ENCODE measurements at regions not wholly inside any gene's neighbourhood (a gene's known extent, or its start where the extent isn't known, plus 50 kb on each side); places are given as distances from the start of the nearest gene placed in this dataset.

- ATAC-seq (no peak), DNase-seq (no peak)
- Mint-ChIP-seq H3K27me3 (peaks cover 1 to 25% (median 4%) of the 10 kb centered on the region in 5 donors), H3K36me3 (no peaks in the 10 kb centered on the region), H3K9me3 (peaks cover 0 to 3% (median 0%) of the 10 kb centered on the region in 9 donors), H3K27ac (peak overlapping the region in 1 of 10 donors; percentile 36), H3K4me1 (no peaks in the 10 kb centered on the region), H3K4me3 (no peak overlapping the region)
- POLR2A ChIA-PET: no interaction called here
Observed at GRCh38 chr18:61756244-61756643, 136.6 kb downstream of the RNF152 start.

GRCh38 chr18:61755555-61755954 lies 137.3 kb downstream of the RNF152 start:
- DNase-seq: no peak
- Mint-ChIP-seq H3K9me3 (peaks cover 0 to 3% (median 0%) of the 10 kb centered on the region in 9 donors), H3K27ac (no peak overlapping the region), H3K4me1 (no peaks in the 10 kb centered on the region), H3K4me3 (no peak overlapping the region), H3K36me3 (no peaks in the 10 kb centered on the region), H3K27me3 (peaks cover 1 to 18% (median 4%) of the 10 kb centered on the region in 5 donors)
- no peak for ATAC-seq
- POLR2A ChIA-PET: no interaction called here

- Mint-ChIP-seq H3K27ac (no peak overlapping the region), H3K36me3 (no peaks in the 10 kb centered on the region), H3K4me1 (no peaks in the 10 kb centered on the region), H3K9me3 (peaks cover 0 to 2% (median 0%) of the 10 kb centered on the region in 9 donors), H3K4me3 (no peak overlapping the region), H3K27me3 (peaks cover 0 to 13% (median 4%) of the 10 kb centered on the region in 5 donors)
- DNase-seq: no peak
- no peak for ATAC-seq
- POLR2A ChIA-PET: no interaction called here
Observed at GRCh38 chr18:61754039-61754583, 138.7 kb downstream of the RNF152 start.

- Mint-ChIP-seq H3K27ac (peak overlapping the region in 1 of 10 donors; percentile 32), H3K4me3 (no peak overlapping the region), H3K27me3 (peaks cover 0 to 20% (median 5%) of the 10 kb centered on the region in 5 donors), H3K9me3 (peaks cover 0 to 2% (median 0%) of the 10 kb centered on the region in 9 donors), H3K36me3 (no peaks in the 10 kb centered on the region), H3K4me1 (no peaks in the 10 kb centered on the region)
- ATAC-seq (no peak), DNase-seq (no peak)
- POLR2A ChIA-PET: no interaction called here
Observed at GRCh38 chr18:61753373-61753772, 139.4 kb downstream of the RNF152 start.

- POLR2A ChIA-PET: no interaction called here
- H3K27ac Mint-ChIP-seq: no peak overlapping the region
- no peaks in the 10 kb centered on the region for H3K4me1 Mint-ChIP-seq
- peaks cover 0 to 2% (median 0%) of the 10 kb centered on the region in 9 donors for H3K9me3 Mint-ChIP-seq
- no peak for ATAC-seq
- no peak for DNase-seq
- peaks cover 0 to 24% (median 5%) of the 10 kb centered on the region in 5 donors for H3K27me3 Mint-ChIP-seq
- no peaks in the 10 kb centered on the region for H3K36me3 Mint-ChIP-seq
- H3K4me3 Mint-ChIP-seq: no peak overlapping the region
Observed at GRCh38 chr18:61752973-61753372, 139.8 kb downstream of the RNF152 start.

- ATAC-seq (no peak), DNase-seq (no peak)
- Mint-ChIP-seq H3K36me3 (no peaks in the 10 kb centered on the region), H3K27ac (peak overlapping the region in 1 of 10 donors; percentile 9), H3K9me3 (peaks cover 0 to 2% (median 0%) of the 10 kb centered on the region in 9 donors), H3K4me3 (no peak overlapping the region), H3K4me1 (no peaks in the 10 kb centered on the region), H3K27me3 (peaks cover 0 to 26% (median 5%) of the 10 kb centered on the region in 5 donors)
- POLR2A ChIA-PET: no interaction called here
Observed at GRCh38 chr18:61750840-61751668, 141.8 kb downstream of the RNF152 start.

GRCh38 chr18:61749546-61749945 lies 143.3 kb downstream of the RNF152 start:
- H3K9me3 Mint-ChIP-seq: peaks cover 0 to 2% (median 0%) of the 10 kb centered on the region in 9 donors
- no peak overlapping the region for H3K4me3 Mint-ChIP-seq
- H3K27me3 Mint-ChIP-seq: peaks cover 0 to 26% (median 4%) of the 10 kb centered on the region in 5 donors
- DNase-seq (no peak), ATAC-seq (no peak)
- H3K36me3 Mint-ChIP-seq: no peaks in the 10 kb centered on the region
- H3K4me1 Mint-ChIP-seq: no peaks in the 10 kb centered on the region
- POLR2A ChIA-PET: no interaction called here
- H3K27ac Mint-ChIP-seq: no peak overlapping the region

- H3K36me3 Mint-ChIP-seq: no peaks in the 10 kb centered on the region
- no peak overlapping the region for H3K27ac Mint-ChIP-seq
- ATAC-seq (no peak), DNase-seq (no peak)
- POLR2A ChIA-PET: no interaction called here
- no peak overlapping the region for H3K4me3 Mint-ChIP-seq
- H3K9me3 Mint-ChIP-seq: peaks cover 0 to 2% (median 0%) of the 10 kb centered on the region in 9 donors
- peaks cover 0 to 26% (median 4%) of the 10 kb centered on the region in 5 donors for H3K27me3 Mint-ChIP-seq
- H3K4me1 Mint-ChIP-seq: no peaks in the 10 kb centered on the region
Observed at GRCh38 chr18:61749031-61749430, 143.8 kb downstream of the RNF152 start.

GRCh38 chr18:61748004-61748403 lies 144.8 kb downstream of the RNF152 start:
- H3K4me1 Mint-ChIP-seq: no peaks in the 10 kb centered on the region
- no peaks in the 10 kb centered on the region for H3K36me3 Mint-ChIP-seq
- H3K4me3 Mint-ChIP-seq: no peak overlapping the region
- peaks cover 0 to 2% (median 0%) of the 10 kb centered on the region in 9 donors for H3K9me3 Mint-ChIP-seq
- no peak overlapping the region for H3K27ac Mint-ChIP-seq
- POLR2A ChIA-PET: no interaction called here
- ATAC-seq: no peak
- no peak for DNase-seq
- H3K27me3 Mint-ChIP-seq: peaks cover 0 to 26% (median 4%) of the 10 kb centered on the region in 5 donors

- POLR2A ChIA-PET: no interaction called here
- H3K9me3 Mint-ChIP-seq: peaks cover 0 to 4% (median 0%) of the 10 kb centered on the region in 9 donors
Observed at GRCh38 chr18:61743775-61744531, 148.9 kb downstream of the RNF152 start.

GRCh38 chr18:61742565-61743429 lies 150.0 kb downstream of the RNF152 start:
- H3K36me3 Mint-ChIP-seq: no peaks in the 10 kb centered on the region
- POLR2A ChIA-PET: no interaction called here
- peaks cover 0 to 4% (median 0%) of the 10 kb centered on the region in 9 donors for H3K9me3 Mint-ChIP-seq
- peaks cover 0 to 2% (median 0%) of the 10 kb centered on the region in 4 donors for H3K4me1 Mint-ChIP-seq
- H3K27me3 Mint-ChIP-seq: peaks cover 0 to 11% (median under 1%) of the 10 kb centered on the region in 5 donors
- no peak overlapping the region for H3K27ac Mint-ChIP-seq
- no peak for DNase-seq
- no peak overlapping the region for H3K4me3 Mint-ChIP-seq
- ATAC-seq: no peak

More at GRCh38 chr18:61743775-61744531, 148.9 kb downstream of the RNF152 start:
- no peak overlapping the region for H3K4me3 Mint-ChIP-seq
- H3K4me1 Mint-ChIP-seq: no peaks in the 10 kb centered on the region
- peaks cover 0 to 12% (median 2%) of the 10 kb centered on the region in 5 donors for H3K27me3 Mint-ChIP-seq
- ATAC-seq (no peak), DNase-seq (no peak)
- H3K27ac Mint-ChIP-seq: peak overlapping the region in 1 of 10 donors; percentile 24
- no peaks in the 10 kb centered on the region for H3K36me3 Mint-ChIP-seq

- Mint-ChIP-seq H3K27me3 (peaks cover 0 to 11% (median 0%) of the 10 kb centered on the region in 5 donors), H3K4me1 (peaks cover 0 to 2% (median 0%) of the 10 kb centered on the region in 4 donors), H3K4me3 (no peak overlapping the region), H3K27ac (no peak overlapping the region), H3K9me3 (peaks cover 0 to 4% (median 0%) of the 10 kb centered on the region in 9 donors), H3K36me3 (no peaks in the 10 kb centered on the region)
- DNase-seq (no peak), ATAC-seq (no peak)
- POLR2A ChIA-PET: no interaction called here
Observed at GRCh38 chr18:61741881-61742454, 150.8 kb downstream of the RNF152 start.
